A549 (cell line): ENCODE measurements at regions not wholly inside any gene's neighbourhood (a gene's known extent, or its start where the extent isn't known, plus 50 kb on each side); places are given as distances from the start of the nearest gene placed in this dataset.

ENCODE experiments used
- ATAC-seq, 2 experiments: fragments of 200-7000 bp in 1 of 2; fragments of >200 bp in 1 of 2; cut with Nextera tagmentation in 1 of 2; cut with Tn5 transposase in 1 of 2; 3 replicates each; pipeline versions ENCODE4 v1.8.0 to v1.9.1; 2018 to 2020; ENCODE audit warnings: mild to moderate bottlenecking in 1 of 2, moderate library complexity in 1 of 2
- CTCF ChIA-PET: fragments of 300-600 bp; sonication (Branson Sonifier 250); formaldehyde crosslinking; extraction: SDS; loops from one replicate; lab custom pipeline; 2021; ENCODE audit warnings: antibody characterized with exemption, inconsistent platforms; lab: Yijun Ruan, JAX
- POLR2A ChIA-PET: fragments of 350-600 bp; formaldehyde crosslinking; extraction: SDS; loops from one replicate; lab custom pipeline; 2021; ENCODE audit warnings: antibody characterized with exemption, inconsistent platforms; lab: Yijun Ruan, JAX
- DNase-seq, 2 experiments: peaks; one replicate each; pipeline versions ENCODE4 v3.0.0 to v3.0.0-alpha.2; 2011 to 2016; ENCODE audit warnings: low read depth in 1 of 2, low spot score in 1 of 2
- FAIRE-seq: peaks from 2 replicates; lab custom pipeline; 2011; peaks lifted over from hg19 to GRCh38; lab: Jason Lieb, UNC
- H3K27ac ChIP-seq, 2 experiments: fragments of >200 bp; sonication (Bioruptor Twin); formaldehyde crosslinking; 3 replicates each; pipeline ENCODE4 v1.5.1; 2016 to 2017
- H3K4me1 ChIP-seq: fragments of >200 bp; sonication (Bioruptor Twin); formaldehyde crosslinking; 3 replicates; pipeline ENCODE4 v1.6.1; 2016
- H3K4me2 ChIP-seq: fragments of >200 bp; sonication (Bioruptor Twin); formaldehyde crosslinking; 3 replicates; pipeline ENCODE4 v1.6.1; 2016
- H3K4me3 ChIP-seq: fragments of >200 bp; sonication (Bioruptor Twin); formaldehyde crosslinking; 3 replicates; pipeline ENCODE4 v1.5.1; 2016
- H3K9me3 ChIP-seq: fragments of >200 bp; sonication (Bioruptor Twin); formaldehyde crosslinking; 3 replicates; pipeline ENCODE4 v1.6.1; 2016
- CBX2 ChIP-seq: fragments of 200-600 bp; sonication (generic); IDR thresholded peaks from 2 replicates; pipeline ENCODE4 v1.6.1; 2016; ENCODE audit warnings: low read depth, mild to moderate bottlenecking, borderline replicate concordance
- CEBPB ChIP-seq, 2 experiments: fragments of >200 bp in 1 of 2; sonication (Bioruptor Twin) in 1 of 2; formaldehyde crosslinking in 1 of 2; IDR thresholded peaks; 2 replicates each; pipeline ENCODE4 v1.6.1; 2012 to 2016
- CHD2 ChIP-seq: fragments of 150-350 bp; IDR thresholded peaks from 2 replicates; pipeline ENCODE4 v1.6.1; 2014; ENCODE audit warnings: low read length; ENCODE audit not compliant: partially characterized antibody
- CTCF ChIP-seq: fragments of >200 bp; sonication (Bioruptor Twin); formaldehyde crosslinking; IDR thresholded peaks from 3 replicates; pipeline ENCODE4 v1.5.1; 2016
- E2F6 ChIP-seq: IDR thresholded peaks from 2 replicates; pipeline ENCODE4 v1.6.1; 2012; ENCODE audit warnings: low read depth, borderline replicate concordance
- FOSB ChIP-seq: fragments of 250-450 bp; sonication (Bioruptor Pico); IDR thresholded peaks from 2 replicates; pipeline ENCODE4 v1.5.0; 2020; ENCODE audit warnings: mild to moderate bottlenecking, moderate library complexity
- FOSL2 ChIP-seq, 2 experiments: fragments of 450-650 bp in 1 of 2; fragments of >200 bp in 1 of 2; sonication (Bioruptor Twin) in 1 of 2; formaldehyde crosslinking; IDR thresholded peaks; 2 replicates each; pipeline versions ENCODE4 v1.5.0 to v1.6.1; 2016 to 2020; ENCODE audit warnings: mild to moderate bottlenecking in 1 of 2, moderate library complexity in 1 of 2
- FOXS1 ChIP-seq: fragments of 250-450 bp; sonication (Bioruptor Pico); IDR thresholded peaks from 2 replicates; pipeline ENCODE4 v1.5.0; 2020; ENCODE audit warnings: mild to moderate bottlenecking, moderate library complexity
- KDM5A ChIP-seq: fragments of 200-600 bp; sonication (generic); IDR thresholded peaks from 2 replicates; pipeline ENCODE4 v1.6.1; 2016; ENCODE audit warnings: antibody characterized with exemption, mild to moderate bottlenecking
- MAFK ChIP-seq: fragments of 450-650 bp; IDR thresholded peaks from 2 replicates; pipeline ENCODE4 v1.6.1; 2014; ENCODE audit not compliant: partially characterized antibody
- NFE2L2 ChIP-seq: fragments of 150-350 bp; conservative IDR thresholded peaks from 2 replicates; pipeline ENCODE4 v1.6.1; 2014; ENCODE audit warnings: low read length
- NPAS2 ChIP-seq: fragments of 250-450 bp; sonication (Bioruptor Pico); IDR thresholded peaks from 2 replicates; pipeline ENCODE4 v1.8.0; 2022; ENCODE audit warnings: mild to moderate bottlenecking, moderate library complexity, borderline replicate concordance
- POLR2AphosphoS2 ChIP-seq: conservative IDR thresholded peaks from 2 replicates; pipeline ENCODE4 v1.6.1; 2012; ENCODE audit warnings: low read length, improper control_type of control experiment, inconsistent platforms
- RCOR1 ChIP-seq: fragments of 150-350 bp; IDR thresholded peaks from 2 replicates; pipeline ENCODE4 v1.6.1; 2014; ENCODE audit warnings: antibody characterized with exemption, low read length, low read depth
- REST ChIP-seq: fragments of 200-600 bp; sonication (generic); IDR thresholded peaks from 2 replicates; pipeline ENCODE4 v1.6.1; 2016; ENCODE audit warnings: antibody characterized with exemption, mild to moderate bottlenecking, moderate library complexity
- SREBF2 ChIP-seq: fragments of 450-650 bp; IDR thresholded peaks from 2 replicates; pipeline ENCODE4 v1.6.1; 2014; ENCODE audit warnings: mild to moderate bottlenecking, moderate library complexity
- ZNF302 ChIP-seq: fragments of 250-450 bp; sonication (Bioruptor Pico); IDR thresholded peaks from 2 replicates; pipeline ENCODE4 v1.9.0; 2021; ENCODE audit warnings: inconsistent platforms, mild to moderate bottlenecking, moderate library complexity
- WGBS: methylation state at CpG from one replicate; pipeline ENCODE4 v1.1.6; 2017; ENCODE audit errors: missing lambda C conversion rate; 5-methylcytosine and 5-hydroxymethylcytosine counted together

- CTCF ChIA-PET = no interaction called here
These were observed 317.9 kb downstream of the LTN1 start for GRCh38 chr21:28674763-28675162.

GRCh38 chr21:28671549-28672195, 321.0 kb downstream of the LTN1 start:
- H3K4me1 ChIP-seq = no peaks in the 10 kb centered on the region
- TF ChIP-seq MAFK (no peak), POLR2AphosphoS2 (no peak), E2F6 (no peak), FOXS1 (CRISPR knock-in tag) (no peak), REST (no peak), RCOR1 (no peak), FOSL2 (IDR thresholded peaks at IDR 0.05) (no peak), FOSL2 (CRISPR knock-in tag; IDR thresholded peaks at IDR 0.05) (no peak), CEBPB (IDR thresholded peaks at IDR 0.05) (no peak), NPAS2 (CRISPR knock-in tag) (no peak), FOSB (CRISPR knock-in tag) (no peak), CBX2 (no peak)
- no peak overlapping the region for H3K27ac ChIP-seq
- H3K4me3 ChIP-seq = no peak overlapping the region
- ChIA-PET CTCF (no interaction called here), POLR2A (no interaction called here)
- H3K9me3 ChIP-seq = no peaks in the 10 kb centered on the region
- no peak for FAIRE-seq
- no peak overlapping the region for H3K4me2 ChIP-seq
- no peak for ATAC-seq
- no peak for DNase-seq
- 12% methylated on average over 7 of the region's 7 CpGs for WGBS

More at GRCh38 chr21:28674763-28675162, 317.9 kb downstream of the LTN1 start:
- FAIRE-seq (no peak), ATAC-seq (no peak), DNase-seq (no peak)
- H3K4me3 ChIP-seq = no peak overlapping the region
- H3K4me2 ChIP-seq = no peak overlapping the region
- H3K27ac ChIP-seq = no peak overlapping the region
- no peaks in the 10 kb centered on the region for H3K9me3 ChIP-seq
- 22% methylated on average over 2 of the region's 2 CpGs for WGBS
- no peaks in the 10 kb centered on the region for H3K4me1 ChIP-seq
- TF ChIP-seq SREBF2 (no peak), CTCF (no peak)
- POLR2A ChIA-PET = no interaction called here

- DNase-seq = no peak
- H3K9me3 ChIP-seq = no peaks in the 10 kb centered on the region
- ChIA-PET CTCF (interaction anchor here (1.0 kb wide), 1 partner anchor 37 kb away, joined by 3 read pairs; no protein-coding TSS in a partner anchor), POLR2A (no interaction called here)
- ATAC-seq = no peak
- H3K27ac ChIP-seq = no peak overlapping the region
- WGBS = 6% methylated on average over 3 of the region's 3 CpGs
- no peak for FAIRE-seq
- TF ChIP-seq NFE2L2 = no peak
- no peak for TF ChIP-seq ZNF302 (CRISPR knock-in tag)
- no peak for TF ChIP-seq KDM5A
- no peak for TF ChIP-seq CHD2
- H3K4me3 ChIP-seq = no peak overlapping the region
- H3K4me1 ChIP-seq = no peaks in the 10 kb centered on the region
- no peak overlapping the region for H3K4me2 ChIP-seq
These were observed 322.6 kb downstream of the LTN1 start for GRCh38 chr21:28669971-28670653.
